ENCODE measurements at regions not wholly inside any gene's neighbourhood (a gene's known extent, or its start where the extent isn't known, plus 50 kb on each side); places are given as distances from the start of the nearest gene placed in this dataset.

GRCh38 chr11:37858398-37858797 lies 1260.4 kb upstream of the RAG2 start:
- no peak for TF ChIP-seq CEBPB (IDR thresholded peaks at IDR 0.05; ENCODE audit: low read depth)
- TF ChIP-seq CTCF (IDR thresholded peaks at IDR 0.05 in 2 of 3, conservative IDR thresholded peaks at IDR 0.05 in 1 of 3; ENCODE audit: borderline replicate concordance in 1 of 3, insufficient read depth in 1 of 3, low read depth in 2 of 3, low read length in 2 of 3), result no peak
- TF ChIP-seq POLR2A (IDR thresholded peaks at IDR 0.05; ENCODE audit: borderline replicate concordance, extremely low read depth, insufficient read depth, insufficient read length), result no peak
- no peak for TF ChIP-seq MAX (IDR thresholded peaks at IDR 0.05)
- TF ChIP-seq RAD21 (IDR thresholded peaks at IDR 0.05; ENCODE audit: low read depth), result no peak
- TF ChIP-seq POLR2AphosphoS5 (IDR thresholded peaks at IDR 0.05; ENCODE audit: low read depth, low read length), result no peak
- TF ChIP-seq ZNF274 (IDR thresholded peaks at IDR 0.05; ENCODE audit: low read depth, low read length), result no peak
